GM12875 (cell line): ENCODE measurements at regions not wholly inside any gene's neighbourhood (a gene's known extent, or its start where the extent isn't known, plus 50 kb on each side); places are given as distances from the start of the nearest gene placed in this dataset.

Experiments
- H3K4me3 ChIP-seq: one replicate; pipeline ENCODE4 v1.5.1; 2011; ENCODE audit warnings: low read depth, low read length, control low read depth
- CTCF ChIP-seq: IDR thresholded peaks from 2 replicates; pipeline ENCODE4 v1.5.1; 2011; ENCODE audit warnings: low read depth, mild to moderate bottlenecking, control low read depth, inconsistent platforms, low read length, moderate library complexity, borderline replicate concordance; ENCODE audit not compliant: insufficient read depth

DNA sequence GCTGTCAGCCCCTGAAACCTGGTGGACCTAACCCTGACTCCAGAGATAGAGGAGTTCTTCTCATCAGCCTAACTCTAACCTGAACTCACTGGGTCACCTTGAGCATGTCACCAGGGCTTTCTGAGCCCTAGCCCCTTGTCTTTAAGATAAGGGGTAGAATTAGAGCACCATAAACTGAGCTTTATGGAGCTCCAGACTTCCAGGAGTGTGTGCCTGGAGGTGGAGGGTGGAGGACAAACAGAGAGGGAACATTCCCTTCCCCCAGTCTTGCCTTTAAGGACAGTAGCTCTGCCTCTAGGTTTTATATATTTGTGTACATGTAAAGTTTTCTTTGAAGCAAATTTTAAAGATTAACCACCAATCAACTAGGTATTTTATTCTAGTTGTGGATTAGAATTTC, 83.9 kb upstream of the PACRGL start:
- H3K4me3 ChIP-seq = no peak overlapping the region
- TF ChIP-seq CTCF = no peak

DNA sequence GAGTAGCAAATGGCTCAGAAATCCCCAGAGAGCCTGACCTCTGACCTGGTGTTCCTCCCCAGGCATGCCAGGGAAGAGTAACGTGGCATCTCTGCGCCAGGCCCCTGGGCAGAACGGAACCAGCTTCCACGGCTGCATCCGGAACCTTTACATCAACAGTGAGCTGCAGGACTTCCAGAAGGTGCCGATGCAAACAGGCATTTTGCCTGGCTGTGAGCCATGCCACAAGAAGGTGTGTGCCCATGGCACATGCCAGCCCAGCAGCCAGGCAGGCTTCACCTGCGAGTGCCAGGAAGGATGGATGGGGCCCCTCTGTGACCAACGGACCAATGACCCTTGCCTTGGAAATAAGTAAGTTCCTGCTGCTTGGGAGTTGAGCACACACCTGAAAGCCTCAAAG, 83.4 kb upstream of the PACRGL start:
- no peak overlapping the region for H3K4me3 ChIP-seq
- TF ChIP-seq CTCF = no peak

- no peak overlapping the region for H3K4me3 ChIP-seq
- TF ChIP-seq CTCF = no peak
These were observed 82.4 kb upstream of the PACRGL start for GRCh38 chr4:20617678-20618396.

- no peak for TF ChIP-seq CTCF
- no peak overlapping the region for H3K4me3 ChIP-seq
These were observed 81.5 kb upstream of the PACRGL start for GRCh38 chr4:20618731-20619130.

DNA sequence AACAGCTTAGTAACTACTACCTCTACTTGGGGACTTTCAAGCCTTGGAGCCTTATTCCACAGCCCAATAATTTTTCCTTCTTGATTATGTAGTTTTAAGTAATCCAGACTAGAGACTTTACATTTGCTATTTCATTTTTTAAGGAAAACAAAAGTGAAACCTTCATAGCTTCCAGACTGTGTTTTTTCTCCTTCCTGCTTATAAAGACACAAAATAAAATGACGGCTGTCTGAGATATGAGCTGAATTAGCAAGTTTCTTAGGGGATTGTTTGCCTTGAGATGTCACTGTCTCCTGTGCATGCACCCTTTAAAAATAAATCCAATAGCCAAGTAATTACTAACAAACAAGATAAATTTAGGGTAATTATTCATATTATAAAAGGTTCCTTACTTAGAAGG, 78.8 kb upstream of the PACRGL start:
- H3K4me3 ChIP-seq = no peak overlapping the region

DNA sequence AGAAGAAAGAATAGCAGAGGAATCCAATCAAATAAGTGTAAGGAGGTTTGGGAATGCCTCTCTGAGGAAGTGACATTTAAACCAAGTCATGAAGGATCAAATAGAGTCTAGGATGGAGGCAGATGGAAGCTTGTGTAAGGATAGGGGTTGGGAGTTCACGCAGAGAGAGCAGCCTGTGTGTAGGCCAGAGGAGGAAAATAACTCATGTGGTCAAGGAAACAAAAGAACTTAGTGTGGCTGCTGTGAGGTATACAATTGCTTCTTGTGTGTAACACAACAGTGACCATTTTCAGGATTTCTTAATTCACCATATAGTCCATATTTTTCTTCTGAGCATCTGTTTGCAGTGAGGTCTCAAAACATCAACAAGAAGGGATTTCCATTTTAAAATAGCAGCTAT, 77.6 kb upstream of the PACRGL start:
- TF ChIP-seq CTCF = no peak

More for the DNA sequence above, 78.8 kb upstream of the PACRGL start:
- TF ChIP-seq CTCF = no peak

GRCh38 chr4:20623939-20624338, 76.3 kb upstream of the PACRGL start:
- H3K4me3 ChIP-seq = no peak overlapping the region
- TF ChIP-seq CTCF = no peak

More for the DNA sequence above, 77.6 kb upstream of the PACRGL start:
- H3K4me3 ChIP-seq = no peak overlapping the region
